GM21390 (cell line): ENCODE measurements at regions not wholly inside any gene's neighbourhood (a gene's known extent, or its start where the extent isn't known, plus 50 kb on each side); places are given as distances from the start of the nearest gene placed in this dataset.

Experiments
- ATAC-seq: cut with Tn5 transposase; IDR thresholded peaks from one replicate; pipeline ENCODE4 v1.9.1; 2021; ENCODE audit not compliant: unreplicated experiment

- no peak for ATAC-seq
Observed at GRCh38 chr11:91188484-91188883, 965.6 kb upstream of the CHORDC1 start.

- no peak for ATAC-seq
Observed at GRCh38 chr11:91187314-91187713, 964.5 kb upstream of the CHORDC1 start.

- ATAC-seq = no peak
Observed at GRCh38 chr11:91178366-91178765, 955.5 kb upstream of the CHORDC1 start.

GRCh38 chr11:91174734-91175133 is 951.9 kb upstream of the CHORDC1 start:
- no peak for ATAC-seq

GRCh38 chr11:91174193-91174592 is 951.3 kb upstream of the CHORDC1 start:
- no peak for ATAC-seq

GRCh38 chr11:91173701-91174100 is 950.9 kb upstream of the CHORDC1 start:
- ATAC-seq = no peak

- ATAC-seq = no peak
Observed at GRCh38 chr11:91170711-91171110, 947.9 kb upstream of the CHORDC1 start.

GRCh38 chr11:91164452-91164822 is 941.6 kb upstream of the CHORDC1 start:
- ATAC-seq = no peak

- ATAC-seq = no peak
Observed at GRCh38 chr11:91163619-91164451, 941.0 kb upstream of the CHORDC1 start.

- no peak for ATAC-seq
Observed at GRCh38 chr11:91160661-91161060, 937.8 kb upstream of the CHORDC1 start.

GRCh38 chr11:91158891-91159537 is 936.2 kb upstream of the CHORDC1 start:
- ATAC-seq = no peak

GRCh38 chr11:91158297-91158696 is 935.4 kb upstream of the CHORDC1 start:
- no peak for ATAC-seq

- ATAC-seq = no peak
Observed at GRCh38 chr11:91156041-91156440, 933.2 kb upstream of the CHORDC1 start.

GRCh38 chr11:91147885-91148284 is 925.0 kb upstream of the CHORDC1 start:
- no peak for ATAC-seq

- ATAC-seq = no peak
Observed at GRCh38 chr11:91141655-91142054, 918.8 kb upstream of the CHORDC1 start.

- ATAC-seq = no peak
Observed at GRCh38 chr11:91136631-91137030, 913.8 kb upstream of the CHORDC1 start.

- ATAC-seq = no peak
Observed at GRCh38 chr11:91133361-91133760, 910.5 kb upstream of the CHORDC1 start.

GRCh38 chr11:91129596-91129995 is 906.7 kb upstream of the CHORDC1 start:
- no peak for ATAC-seq

GRCh38 chr11:91124363-91124762 is 901.5 kb upstream of the CHORDC1 start:
- ATAC-seq = no peak

- ATAC-seq = no peak
Observed at GRCh38 chr11:91115116-91115515, 892.3 kb upstream of the CHORDC1 start.

- ATAC-seq = no peak
Observed at GRCh38 chr11:91104237-91104636, 881.4 kb upstream of the CHORDC1 start.

- no peak for ATAC-seq
Observed at GRCh38 chr11:91100427-91100826, 877.6 kb upstream of the CHORDC1 start.

GRCh38 chr11:91097083-91097482 is 874.2 kb upstream of the CHORDC1 start:
- ATAC-seq = no peak
